ENCODE measurements at regions not wholly inside any gene's neighbourhood (a gene's known extent, or its start where the extent isn't known, plus 50 kb on each side); places are given as distances from the start of the nearest gene placed in this dataset.

- no peaks in the 10 kb centered on the region for H3K4me1 Mint-ChIP-seq
- H3K4me2 ChIP-seq (replicated peaks; ENCODE audit: extremely low read depth, low read length, poor library complexity, severe bottlenecking): no peak overlapping the region
- H3K27ac Mint-ChIP-seq: no peak overlapping the region
- H3K79me2 ChIP-seq (ENCODE audit: insufficient read depth, low read length): no peaks in the 10 kb centered on the region
- WGBS (ENCODE audit: insufficient coverage): 78% methylated on average over 5 of the region's 8 CpGs
- no peaks in the 10 kb centered on the region for H4K20me1 ChIP-seq (ENCODE audit: insufficient read depth, low read length)
- H3K27me3 Mint-ChIP-seq (ENCODE audit: low read depth in 3 of 3): peaks cover 0 to 5% (median 2%) of the 10 kb centered on the region in 3 donors
- no peak for TF ChIP-seq CTCF (IDR thresholded peaks at IDR 0.05)
- DNase-seq: no peak
- H3K9ac ChIP-seq (ENCODE audit: insufficient read depth, low read length, poor library complexity, severe bottlenecking): no peak overlapping the region
- H3K9me3 ChIP-seq (replicated peaks in 1 of 2; ENCODE audit: control insufficient read depth in 1 of 2, insufficient read depth in 1 of 2, low read length in 2 of 2): peaks cover 7 to 9% of the 10 kb centered on the region in 2 donors
- H2AFZ ChIP-seq (ENCODE audit: insufficient read depth, low read depth, low read length, poor library complexity, severe bottlenecking): no peak overlapping the region
- no peak overlapping the region for H3K4me3 ChIP-seq (replicated peaks in 1 of 3; ENCODE audit: low read depth in 2 of 3, low read length in 3 of 3)
- H3K4me1 ChIP-seq (ENCODE audit: control insufficient read depth in 1 of 2, insufficient read depth in 2 of 2, low read length in 2 of 2): no peaks in the 10 kb centered on the region
- intact Hi-C loops (cut with micrococcal nuclease): no loop called here
- H3K4me3 Mint-ChIP-seq: no peak overlapping the region
- no peaks in the 10 kb centered on the region for H3K36me3 ChIP-seq (replicated peaks in 1 of 2; ENCODE audit: control insufficient read depth in 1 of 2, insufficient read depth in 2 of 2, low read length in 2 of 2)
- H3K27me3 ChIP-seq (ENCODE audit: control insufficient read depth in 2 of 2, insufficient read depth in 2 of 2, low read length in 2 of 2): no peaks in the 10 kb centered on the region
- no peaks in the 10 kb centered on the region for H3K36me3 Mint-ChIP-seq
- H3K27ac ChIP-seq (ENCODE audit: low read depth in 1 of 2, low read length in 2 of 2): no peak overlapping the region
- H3K9me3 Mint-ChIP-seq: peaks cover 0 to 15% (median 7%) of the 10 kb centered on the region in 7 donors
Observed at GRCh38 chr1:213749558-213749957, 238.2 kb upstream of the PROX1 start.

GRCh38 chr1:213750231-213751063 lies 237.3 kb upstream of the PROX1 start:
- Histone ChIP-seq H3K4me2 (replicated peaks; ENCODE audit: extremely low read depth, low read length, poor library complexity, severe bottlenecking) (no peak overlapping the region), H2AFZ (ENCODE audit: insufficient read depth, low read depth, low read length, poor library complexity, severe bottlenecking) (no peak overlapping the region), H4K20me1 (ENCODE audit: insufficient read depth, low read length) (no peaks in the 10 kb centered on the region), H3K4me3 (replicated peaks in 1 of 3; ENCODE audit: low read depth in 2 of 3, low read length in 3 of 3) (no peak overlapping the region), H3K9me3 (replicated peaks in 1 of 2; ENCODE audit: control insufficient read depth in 1 of 2, insufficient read depth in 1 of 2, low read length in 2 of 2) (peaks cover 9 to 10% of the 10 kb centered on the region in 2 donors), H3K9ac (ENCODE audit: insufficient read depth, low read length, poor library complexity, severe bottlenecking) (no peak overlapping the region), H3K36me3 (replicated peaks in 1 of 2; ENCODE audit: control insufficient read depth in 1 of 2, insufficient read depth in 2 of 2, low read length in 2 of 2) (no peaks in the 10 kb centered on the region), H3K79me2 (ENCODE audit: insufficient read depth, low read length) (no peaks in the 10 kb centered on the region), H3K4me1 (ENCODE audit: control insufficient read depth in 1 of 2, insufficient read depth in 2 of 2, low read length in 2 of 2) (no peaks in the 10 kb centered on the region), H3K27ac (ENCODE audit: low read depth in 1 of 2, low read length in 2 of 2) (no peak overlapping the region), H3K27me3 (ENCODE audit: control insufficient read depth in 2 of 2, insufficient read depth in 2 of 2, low read length in 2 of 2) (no peaks in the 10 kb centered on the region)
- H3K27me3 Mint-ChIP-seq (ENCODE audit: low read depth in 3 of 3): peaks cover 0 to 3% (median 3%) of the 10 kb centered on the region in 3 donors
- H3K9me3 Mint-ChIP-seq: peaks cover 0 to 18% (median 8%) of the 10 kb centered on the region in 7 donors
- 62% methylated on average over 3 of the region's 6 CpGs for WGBS (ENCODE audit: insufficient coverage)
- no peak overlapping the region for H3K4me3 Mint-ChIP-seq
- peak overlapping the region in 1 of 7 donors; percentile 6 for H3K27ac Mint-ChIP-seq
- H3K4me1 Mint-ChIP-seq: no peaks in the 10 kb centered on the region
- intact Hi-C loops (cut with micrococcal nuclease): loop anchor here in 1 of 2 donors (10.0 kb wide), 1 partner anchor 64 kb away; no protein-coding TSS in a partner anchor
- DNase-seq: no peak
- H3K36me3 Mint-ChIP-seq: no peaks in the 10 kb centered on the region
- no peak for TF ChIP-seq CTCF (IDR thresholded peaks at IDR 0.05)
